Liver (tissue), 3 donors: ENCODE measurements at regions not wholly inside any gene's neighbourhood (a gene's known extent, or its start where the extent isn't known, plus 50 kb on each side); places are given as distances from the start of the nearest gene placed in this dataset.

Experiments used
- CTCF ChIP-seq: fragments of 150-350 bp; IDR thresholded peaks from 2 replicates; pipeline ENCODE4 v1.5.1; 2017; ENCODE audit warnings: improper control_type of control experiment, low read depth, low read length; ENCODE audit not compliant: missing input control
- EGR1 ChIP-seq, 2 donors: IDR thresholded peaks; 2 replicates each; pipeline ENCODE4 v1.6.1; 2016 to 2018; ENCODE audit warnings: antibody characterized with exemption in 2 of 2, low read depth in 2 of 2
- GABPA ChIP-seq, 2 donors: IDR thresholded peaks in 1 of 2; conservative IDR thresholded peaks in 1 of 2; 2 replicates each; pipeline ENCODE4 v1.6.1; 2016; ENCODE audit warnings: antibody characterized with exemption in 2 of 2, mild to moderate bottlenecking in 1 of 2, moderate library complexity in 1 of 2
- MAX ChIP-seq: IDR thresholded peaks from 2 replicates; pipeline ENCODE4 v1.6.1; 2016; ENCODE audit warnings: antibody characterized with exemption
- RAD21 ChIP-seq, 2 donors: IDR thresholded peaks; 2 replicates each; pipeline ENCODE4 v1.6.1; 2016; ENCODE audit warnings: antibody characterized with exemption in 2 of 2, mild to moderate bottlenecking in 2 of 2
- RXRA ChIP-seq, 2 donors: IDR thresholded peaks; 2 replicates each; pipeline ENCODE4 v1.6.1; 2017 to 2018; ENCODE audit warnings: antibody characterized with exemption in 2 of 2, mild to moderate bottlenecking in 1 of 2
- TF ChIP-seq, protein P1 (sequence below): IDR thresholded peaks from 2 replicates; pipeline ENCODE4 v1.6.1; 2016; ENCODE audit warnings: antibody characterized with exemption, mild to moderate bottlenecking
- TF ChIP-seq, protein P2 (sequence below): IDR thresholded peaks from 2 replicates; pipeline ENCODE4 v1.6.1; 2016; ENCODE audit warnings: antibody characterized with exemption
- donor health status: healthy.
- donor health status: healthy.

- TF ChIP-seq CTCF (no peak), RAD21 (IDR thresholded peaks at IDR 0.05) (no peak), GABPA (IDR thresholded peaks at IDR 0.05 in 1 of 2, conservative IDR thresholded peaks at IDR 0.05 in 1 of 2) (no peak), EGR1 (IDR thresholded peaks at IDR 0.05; ENCODE audit: low read depth in 2 of 2) (no peak), RXRA (IDR thresholded peaks at IDR 0.05) (no peak), MAX (no peak)
- TF ChIP-seq, protein P1, sequence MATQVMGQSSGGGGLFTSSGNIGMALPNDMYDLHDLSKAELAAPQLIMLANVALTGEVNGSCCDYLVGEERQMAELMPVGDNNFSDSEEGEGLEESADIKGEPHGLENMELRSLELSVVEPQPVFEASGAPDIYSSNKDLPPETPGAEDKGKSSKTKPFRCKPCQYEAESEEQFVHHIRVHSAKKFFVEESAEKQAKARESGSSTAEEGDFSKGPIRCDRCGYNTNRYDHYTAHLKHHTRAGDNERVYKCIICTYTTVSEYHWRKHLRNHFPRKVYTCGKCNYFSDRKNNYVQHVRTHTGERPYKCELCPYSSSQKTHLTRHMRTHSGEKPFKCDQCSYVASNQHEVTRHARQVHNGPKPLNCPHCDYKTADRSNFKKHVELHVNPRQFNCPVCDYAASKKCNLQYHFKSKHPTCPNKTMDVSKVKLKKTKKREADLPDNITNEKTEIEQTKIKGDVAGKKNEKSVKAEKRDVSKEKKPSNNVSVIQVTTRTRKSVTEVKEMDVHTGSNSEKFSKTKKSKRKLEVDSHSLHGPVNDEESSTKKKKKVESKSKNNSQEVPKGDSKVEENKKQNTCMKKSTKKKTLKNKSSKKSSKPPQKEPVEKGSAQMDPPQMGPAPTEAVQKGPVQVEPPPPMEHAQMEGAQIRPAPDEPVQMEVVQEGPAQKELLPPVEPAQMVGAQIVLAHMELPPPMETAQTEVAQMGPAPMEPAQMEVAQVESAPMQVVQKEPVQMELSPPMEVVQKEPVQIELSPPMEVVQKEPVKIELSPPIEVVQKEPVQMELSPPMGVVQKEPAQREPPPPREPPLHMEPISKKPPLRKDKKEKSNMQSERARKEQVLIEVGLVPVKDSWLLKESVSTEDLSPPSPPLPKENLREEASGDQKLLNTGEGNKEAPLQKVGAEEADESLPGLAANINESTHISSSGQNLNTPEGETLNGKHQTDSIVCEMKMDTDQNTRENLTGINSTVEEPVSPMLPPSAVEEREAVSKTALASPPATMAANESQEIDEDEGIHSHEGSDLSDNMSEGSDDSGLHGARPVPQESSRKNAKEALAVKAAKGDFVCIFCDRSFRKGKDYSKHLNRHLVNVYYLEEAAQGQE: no peak
- TF ChIP-seq, protein P2, sequence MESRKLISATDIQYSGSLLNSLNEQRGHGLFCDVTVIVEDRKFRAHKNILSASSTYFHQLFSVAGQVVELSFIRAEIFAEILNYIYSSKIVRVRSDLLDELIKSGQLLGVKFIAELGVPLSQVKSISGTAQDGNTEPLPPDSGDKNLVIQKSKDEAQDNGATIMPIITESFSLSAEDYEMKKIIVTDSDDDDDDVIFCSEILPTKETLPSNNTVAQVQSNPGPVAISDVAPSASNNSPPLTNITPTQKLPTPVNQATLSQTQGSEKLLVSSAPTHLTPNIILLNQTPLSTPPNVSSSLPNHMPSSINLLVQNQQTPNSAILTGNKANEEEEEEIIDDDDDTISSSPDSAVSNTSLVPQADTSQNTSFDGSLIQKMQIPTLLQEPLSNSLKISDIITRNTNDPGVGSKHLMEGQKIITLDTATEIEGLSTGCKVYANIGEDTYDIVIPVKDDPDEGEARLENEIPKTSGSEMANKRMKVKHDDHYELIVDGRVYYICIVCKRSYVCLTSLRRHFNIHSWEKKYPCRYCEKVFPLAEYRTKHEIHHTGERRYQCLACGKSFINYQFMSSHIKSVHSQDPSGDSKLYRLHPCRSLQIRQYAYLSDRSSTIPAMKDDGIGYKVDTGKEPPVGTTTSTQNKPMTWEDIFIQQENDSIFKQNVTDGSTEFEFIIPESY: no peak
Observed at GRCh38 chr2:12110074-12110473, 363.6 kb downstream of the LPIN1 start.
